Mesodermal cell (in vitro differentiated cells): ENCODE measurements at regions not wholly inside any gene's neighbourhood (a gene's known extent, or its start where the extent isn't known, plus 50 kb on each side); places are given as distances from the start of the nearest gene placed in this dataset.
"Not testable (repeated sequence)": the region's sequence is repeated elsewhere in the genome, so short reads cannot be mapped to it uniquely, and the experiment has no call there.

ENCODE experiments used
- H3K27ac ChIP-seq: 2 replicates; pipeline ENCODE4 v1.7.0; 2013; ENCODE audit warnings: mild to moderate bottlenecking, low read depth, low read length, moderate library complexity; ENCODE audit not compliant: severe bottlenecking
- H3K36me3 ChIP-seq: 2 replicates; pipeline ENCODE4 v1.7.1; 2013; ENCODE audit warnings: mild to moderate bottlenecking, low read length, moderate library complexity; ENCODE audit not compliant: control insufficient read depth, insufficient read depth
- H3K4me1 ChIP-seq: one replicate; pipeline ENCODE4 v1.7.1; 2013; ENCODE audit warnings: mild to moderate bottlenecking, low read length; ENCODE audit not compliant: insufficient read depth, control insufficient read depth, poor library complexity, severe bottlenecking
- H3K4me3 ChIP-seq: 2 replicates; pipeline ENCODE4 v1.7.0; 2013; ENCODE audit warnings: low read length, control low read depth, mild to moderate bottlenecking; ENCODE audit not compliant: insufficient read depth, poor library complexity, severe bottlenecking; ENCODE audit errors: extremely low read depth
- H3K9me3 ChIP-seq: 2 replicates; pipeline ENCODE4 v1.7.1; 2013; ENCODE audit warnings: mild to moderate bottlenecking, low read length, moderate library complexity; ENCODE audit not compliant: control insufficient read depth
- WGBS, 2 experiments: methylation state at CpG; one replicate each; pipeline ENCODE4 v1.1.5; 2013; ENCODE audit warnings: missing lambda C conversion rate in 2 of 2; ENCODE audit not compliant: insufficient coverage in 2 of 2; 5-methylcytosine and 5-hydroxymethylcytosine counted together

DNA sequence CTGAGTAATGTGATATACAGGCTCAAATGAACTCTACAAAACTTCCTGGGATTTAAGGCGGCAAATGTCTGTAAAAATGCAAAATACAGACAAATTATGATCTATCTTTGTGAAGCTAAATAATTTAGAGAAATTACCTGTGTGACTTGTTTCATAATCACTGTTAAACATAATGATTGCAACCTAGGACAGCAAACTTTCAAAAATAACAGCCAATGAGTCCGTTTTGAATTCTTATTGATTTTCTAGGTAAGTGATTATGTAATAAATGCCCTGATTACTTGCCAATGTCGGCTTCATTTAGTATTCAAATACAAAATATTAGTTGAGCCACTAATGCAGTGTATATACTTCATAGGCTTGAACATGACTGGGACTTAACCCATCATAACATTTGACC, 238.2 kb upstream of the DAB2 start:
- H3K9me3 ChIP-seq, result no peaks in the 10 kb centered on the region
- H3K36me3 ChIP-seq, result no peaks in the 10 kb centered on the region
- no CpG with 5 or more reads among the region's 3 CpGs for WGBS, 2 experiments
- no peak overlapping the region for H3K4me3 ChIP-seq
- no peak overlapping the region for H3K27ac ChIP-seq
- peaks cover 12% of the 10 kb centered on the region for H3K4me1 ChIP-seq

GRCh38 chr5:39661026-39661779, 236.4 kb upstream of the DAB2 start:
- H3K4me3 ChIP-seq, result no peak overlapping the region
- H3K4me1 ChIP-seq, result peaks cover 12% of the 10 kb centered on the region
- peak overlapping the region; percentile 78 for H3K27ac ChIP-seq
- no peaks in the 10 kb centered on the region for H3K36me3 ChIP-seq
- no peaks in the 10 kb centered on the region for H3K9me3 ChIP-seq

- WGBS, 2 experiments, result no CpG with 5 or more reads among the region's 1 CpG
- H3K9me3 ChIP-seq, result no peaks in the 10 kb centered on the region
- peaks cover 12% of the 10 kb centered on the region for H3K4me1 ChIP-seq
- H3K4me3 ChIP-seq, result no peak overlapping the region
- H3K27ac ChIP-seq, result no peak overlapping the region
- H3K36me3 ChIP-seq, result no peaks in the 10 kb centered on the region
These were observed 235.2 kb upstream of the DAB2 start for GRCh38 chr5:39660020-39660419.

GRCh38 chr5:39658866-39659265, 234.1 kb upstream of the DAB2 start:
- H3K9me3 ChIP-seq, result no peaks in the 10 kb centered on the region
- H3K4me3 ChIP-seq, result no peak overlapping the region
- H3K27ac ChIP-seq, result no peak overlapping the region
- 100% methylated on average over 1 of the region's 4 CpGs; no CpG with 5 or more reads in 1 of the 2 experiments for WGBS, 2 experiments
- H3K4me1 ChIP-seq, result peaks cover 12% of the 10 kb centered on the region
- no peaks in the 10 kb centered on the region for H3K36me3 ChIP-seq

DNA sequence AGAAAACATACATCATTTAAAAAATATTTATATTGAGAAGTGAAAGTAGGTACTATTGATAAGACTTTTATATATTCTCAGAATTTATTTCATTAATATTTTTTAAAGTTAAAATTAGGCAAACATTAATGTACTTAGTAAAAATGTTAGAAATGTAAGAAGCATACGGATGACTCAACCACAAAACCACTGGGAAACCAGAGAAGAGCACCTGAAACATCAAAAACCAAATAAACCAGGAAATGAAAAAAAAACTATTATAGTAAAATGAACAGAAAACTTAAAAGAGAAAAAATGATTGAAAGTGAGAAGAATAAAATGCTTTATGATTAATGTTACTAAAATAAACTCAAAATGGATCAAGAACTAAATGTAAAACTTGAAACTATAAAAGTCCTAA, 233.2 kb upstream of the DAB2 start:
- H3K36me3 ChIP-seq, result no peaks in the 10 kb centered on the region
- peaks cover 12% of the 10 kb centered on the region for H3K4me1 ChIP-seq
- no peak overlapping the region for H3K27ac ChIP-seq
- WGBS, 2 experiments, result no CpG with 5 or more reads among the region's 1 CpG
- H3K9me3 ChIP-seq, result no peaks in the 10 kb centered on the region
- no peak overlapping the region for H3K4me3 ChIP-seq

- no peaks in the 10 kb centered on the region for H3K9me3 ChIP-seq
- no peak overlapping the region for H3K27ac ChIP-seq
- H3K4me1 ChIP-seq, result peaks cover 9% of the 10 kb centered on the region
- H3K36me3 ChIP-seq, result no peaks in the 10 kb centered on the region
- H3K4me3 ChIP-seq, result no peak overlapping the region
These were observed 231.8 kb upstream of the DAB2 start for GRCh38 chr5:39656600-39656999.

DNA sequence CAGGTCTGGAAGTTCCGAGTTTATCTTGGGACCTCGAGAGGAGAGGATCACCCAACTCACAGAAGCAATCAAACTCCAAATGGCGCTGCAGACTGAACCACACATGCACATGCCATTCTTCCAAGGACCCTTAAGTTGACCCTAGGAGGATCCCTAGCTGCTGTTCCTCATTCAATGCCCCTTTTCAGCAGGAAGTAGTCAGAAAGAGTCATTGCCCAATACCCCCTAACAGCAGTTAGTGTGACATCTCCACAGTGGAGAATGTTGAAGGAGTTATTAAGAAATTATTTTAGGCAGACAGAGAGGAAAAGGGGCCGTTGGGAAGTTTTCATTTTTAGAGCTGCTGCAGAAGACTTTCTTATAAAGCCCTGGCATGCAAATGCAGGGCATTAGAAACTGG, 229.9 kb upstream of the DAB2 start:
- WGBS, 2 experiments, result 96% methylated on average over 3 to 4 of the region's 4 CpGs
- H3K9me3 ChIP-seq, result no peaks in the 10 kb centered on the region
- H3K36me3 ChIP-seq, result no peaks in the 10 kb centered on the region
- H3K27ac ChIP-seq, result no peak overlapping the region
- H3K4me3 ChIP-seq, result no peak overlapping the region
- H3K4me1 ChIP-seq, result no peaks in the 10 kb centered on the region

DNA sequence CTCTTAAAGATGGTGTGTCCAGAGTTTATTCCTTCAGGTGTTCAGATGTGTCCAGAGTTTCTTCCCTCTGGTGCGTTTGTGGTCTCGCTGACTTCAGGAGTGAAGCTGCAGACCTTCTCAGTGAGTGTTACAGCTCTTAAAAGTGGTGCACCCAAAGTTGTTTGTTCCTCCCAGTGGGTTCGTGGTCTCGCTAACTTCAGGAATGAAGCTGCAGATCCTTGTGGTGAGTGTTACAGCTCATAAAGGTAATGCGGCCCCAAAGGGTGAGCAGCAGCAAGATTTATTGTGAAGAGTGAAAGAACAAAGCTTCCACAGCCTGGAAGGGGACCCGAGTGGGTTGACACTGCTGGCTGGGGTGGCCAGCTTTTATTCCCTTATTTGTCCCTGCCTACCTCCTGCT, 227.7 kb upstream of the DAB2 start:
- H3K27ac ChIP-seq, H3K36me3 ChIP-seq, H3K4me1 ChIP-seq, H3K4me3 ChIP-seq, H3K9me3 ChIP-seq: not testable (repeated sequence)
- 77 to 86% methylated on average over 4 to 5 of the region's 6 CpGs for WGBS, 2 experiments

DNA sequence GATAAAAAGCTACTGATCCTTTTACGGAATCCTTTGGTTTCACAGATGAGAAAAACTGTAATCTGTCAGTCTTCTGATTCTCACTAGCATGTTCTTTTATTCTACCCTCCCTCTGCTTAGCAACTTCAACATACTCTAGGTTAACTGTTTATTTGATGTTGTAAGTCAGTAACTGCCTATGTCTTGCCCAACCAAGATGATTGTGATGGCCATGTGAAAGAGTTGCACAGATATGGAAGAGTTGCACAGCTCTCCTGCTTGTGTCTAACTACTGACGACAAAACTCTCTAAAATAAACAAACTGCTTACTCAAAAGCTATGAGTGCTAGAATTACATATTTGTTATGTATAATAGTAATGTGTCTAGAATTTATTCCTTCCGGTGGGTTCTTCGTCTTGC, 227.3 kb upstream of the DAB2 start:
- Histone ChIP-seq H3K27ac (no peak overlapping the region), H3K4me3 (no peak overlapping the region), H3K9me3 (no peaks in the 10 kb centered on the region), H3K36me3 (no peaks in the 10 kb centered on the region), H3K4me1 (no peaks in the 10 kb centered on the region)
- WGBS, 2 experiments, result 92% methylated on average over 2 of the region's 4 CpGs; no CpG with 5 or more reads in 1 of the 2 experiments

DNA sequence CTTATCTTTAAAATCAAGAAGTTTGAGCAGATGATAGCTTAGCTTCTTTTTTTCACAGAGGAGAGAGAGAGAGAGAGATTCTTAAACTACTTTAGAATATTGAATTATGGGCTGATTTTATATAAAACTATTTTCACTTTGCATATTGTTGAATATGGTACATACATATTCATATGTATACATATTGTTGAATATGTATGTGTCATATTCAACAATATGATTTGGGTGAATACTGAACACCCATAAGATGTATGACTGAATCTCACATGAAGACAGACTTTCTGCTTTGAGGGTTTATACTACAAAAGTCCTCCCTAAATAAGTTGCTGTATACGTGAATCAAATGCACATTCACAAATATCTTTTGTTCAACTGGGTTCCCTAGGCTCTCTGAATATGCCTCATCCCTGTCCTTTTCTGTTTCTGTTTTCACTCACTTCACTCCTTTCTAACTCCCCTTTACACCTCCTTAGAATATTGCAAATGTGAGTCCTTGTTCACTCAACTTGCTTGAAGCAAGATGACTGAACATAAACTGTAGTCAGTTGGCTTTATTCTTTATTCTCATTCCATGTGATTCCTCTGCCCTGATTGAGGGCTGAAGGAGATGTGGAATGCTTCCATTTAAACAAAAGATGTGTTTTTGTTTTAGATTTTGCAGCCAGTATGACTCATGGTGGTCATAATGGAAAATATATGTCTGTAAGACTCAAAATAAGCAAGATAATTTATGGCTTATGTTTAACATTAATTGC, 225.4 kb upstream of the DAB2 start:
- Histone ChIP-seq H3K9me3 (no peaks in the 10 kb centered on the region), H3K4me3 (no peak overlapping the region), H3K4me1 (no peaks in the 10 kb centered on the region), H3K36me3 (no peaks in the 10 kb centered on the region), H3K27ac (no peak overlapping the region)
- 92 to 100% methylated on average over 1 of the region's 1 CpG for WGBS, 2 experiments

DNA sequence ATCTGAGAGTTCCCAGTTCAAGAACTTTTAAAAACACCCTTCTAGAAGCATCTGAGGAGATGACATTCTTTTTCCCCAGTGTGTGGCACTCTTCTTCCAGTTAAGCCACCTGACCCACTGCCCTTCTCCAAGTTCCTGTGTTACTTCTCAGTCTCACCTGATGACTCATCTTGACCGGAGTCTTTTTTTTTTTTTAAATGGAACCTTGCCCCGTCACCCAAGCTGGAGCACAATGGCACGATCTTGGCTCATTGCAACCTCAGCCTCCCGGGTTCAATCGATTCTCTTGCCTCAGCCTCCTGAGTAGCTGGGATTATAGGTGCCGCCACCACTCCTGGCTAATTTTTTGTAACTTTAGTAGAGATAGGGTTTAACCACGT, 224.1 kb upstream of the DAB2 start:
- WGBS, 2 experiments, result 74 to 86% methylated on average over 5 to 6 of the region's 7 CpGs

More for the DNA sequence above, 224.1 kb upstream of the DAB2 start:
- no peaks in the 10 kb centered on the region for H3K36me3 ChIP-seq
- no peaks in the 10 kb centered on the region for H3K9me3 ChIP-seq
- no peak overlapping the region for H3K4me3 ChIP-seq
- H3K27ac ChIP-seq, result no peak overlapping the region
- no peaks in the 10 kb centered on the region for H3K4me1 ChIP-seq
